ENCODE measurements at regions not wholly inside any gene's neighbourhood (a gene's known extent, or its start where the extent isn't known, plus 50 kb on each side); places are given as distances from the start of the nearest gene placed in this dataset.

DNA sequence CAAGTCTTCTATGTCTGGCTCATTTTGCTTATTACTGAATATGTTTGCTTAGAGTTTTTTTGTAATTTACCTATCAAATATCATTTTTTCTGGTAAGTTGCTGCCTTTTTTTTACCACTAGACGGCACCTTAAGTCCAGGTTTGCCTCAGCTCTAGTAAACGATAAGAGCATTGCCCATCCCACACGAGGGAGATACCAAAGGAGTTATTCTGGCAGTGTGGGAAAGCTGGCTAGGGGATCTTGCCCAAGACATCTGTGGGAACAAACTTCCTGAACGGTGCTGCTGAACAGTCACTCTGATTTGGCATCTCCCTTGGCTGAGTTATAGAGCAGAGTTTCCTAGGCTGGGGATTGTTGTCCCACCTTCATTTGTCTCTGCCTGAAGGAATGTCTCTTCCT is 306.4 kb downstream of the COL12A1 start:
- TF ChIP-seq, protein P1, sequence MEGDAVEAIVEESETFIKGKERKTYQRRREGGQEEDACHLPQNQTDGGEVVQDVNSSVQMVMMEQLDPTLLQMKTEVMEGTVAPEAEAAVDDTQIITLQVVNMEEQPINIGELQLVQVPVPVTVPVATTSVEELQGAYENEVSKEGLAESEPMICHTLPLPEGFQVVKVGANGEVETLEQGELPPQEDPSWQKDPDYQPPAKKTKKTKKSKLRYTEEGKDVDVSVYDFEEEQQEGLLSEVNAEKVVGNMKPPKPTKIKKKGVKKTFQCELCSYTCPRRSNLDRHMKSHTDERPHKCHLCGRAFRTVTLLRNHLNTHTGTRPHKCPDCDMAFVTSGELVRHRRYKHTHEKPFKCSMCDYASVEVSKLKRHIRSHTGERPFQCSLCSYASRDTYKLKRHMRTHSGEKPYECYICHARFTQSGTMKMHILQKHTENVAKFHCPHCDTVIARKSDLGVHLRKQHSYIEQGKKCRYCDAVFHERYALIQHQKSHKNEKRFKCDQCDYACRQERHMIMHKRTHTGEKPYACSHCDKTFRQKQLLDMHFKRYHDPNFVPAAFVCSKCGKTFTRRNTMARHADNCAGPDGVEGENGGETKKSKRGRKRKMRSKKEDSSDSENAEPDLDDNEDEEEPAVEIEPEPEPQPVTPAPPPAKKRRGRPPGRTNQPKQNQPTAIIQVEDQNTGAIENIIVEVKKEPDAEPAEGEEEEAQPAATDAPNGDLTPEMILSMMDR (IDR thresholded peaks at IDR 0.05) = peak; percentile 17
- TF ChIP-seq EZH2 (IDR thresholded peaks at IDR 0.05) = no peak
